Vagina (tissue), 2 donors: ENCODE measurements at regions not wholly inside any gene's neighbourhood (a gene's known extent, or its start where the extent isn't known, plus 50 kb on each side); places are given as distances from the start of the nearest gene placed in this dataset.

Experiments
- CTCF ChIP-seq, 3 experiments: fragments of 450-650 bp in 2 of 3; fragments of 200-600 bp in 1 of 3; sonication (generic) in 1 of 3; IDR thresholded peaks; one replicate each; pipeline ENCODE4 v1.5.1; 2017 to 2019; ENCODE audit warnings: antibody characterized with exemption in 3 of 3, mild to moderate bottlenecking in 2 of 3, moderate library complexity in 2 of 3
- POLR2A ChIP-seq, 2 donors: fragments of 450-650 bp; IDR thresholded peaks; one replicate each; pipeline ENCODE4 v1.6.1; 2017; ENCODE audit warnings: antibody characterized with exemption in 2 of 2, mild to moderate bottlenecking in 2 of 2, moderate library complexity in 2 of 2
- POLR2AphosphoS5 ChIP-seq, 2 donors: sonication (generic); formaldehyde crosslinking; IDR thresholded peaks; one replicate each; pipeline ENCODE4 v1.9.0; 2017; ENCODE audit warnings: antibody characterized with exemption in 2 of 2, mild to moderate bottlenecking in 2 of 2, low read depth in 1 of 2; ENCODE audit not compliant: insufficient read depth in 1 of 2

DNA sequence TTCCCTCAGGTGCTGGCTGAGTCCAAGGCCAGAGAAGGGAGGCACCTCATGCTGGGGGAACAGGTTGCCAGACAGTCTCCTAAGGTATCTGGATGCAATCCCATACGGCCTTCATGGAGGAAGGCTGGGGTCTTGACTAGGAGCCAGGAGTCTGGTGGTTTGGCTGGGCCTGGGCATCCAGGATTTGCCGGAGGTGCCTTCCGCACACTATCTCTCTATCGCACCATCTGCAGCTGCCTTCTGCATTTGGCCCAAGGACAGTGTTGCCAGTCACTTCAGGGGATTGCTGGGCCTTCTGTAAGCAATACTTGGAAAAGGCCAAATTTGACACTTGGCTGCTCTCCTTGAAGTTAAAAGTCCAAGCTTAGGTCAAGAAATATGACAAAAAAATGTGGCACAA is 327.2 kb downstream of the EN1 start:
- TF ChIP-seq POLR2A (IDR thresholded peaks at IDR 0.05) (no peak), CTCF (IDR thresholded peaks at IDR 0.05) (no peak), POLR2AphosphoS5 (IDR thresholded peaks at IDR 0.05; ENCODE audit: insufficient read depth in 1 of 2, low read depth in 1 of 2) (no peak)
